ENCODE measurements at regions not wholly inside any gene's neighbourhood (a gene's known extent, or its start where the extent isn't known, plus 50 kb on each side); places are given as distances from the start of the nearest gene placed in this dataset.

- DNase-seq (ENCODE audit: low read depth in 3 of 3, low spot score in 2 of 3), result peak in 1 of 3 donors; percentile 24
Observed at GRCh38 chr20:40806929-40807820, 118.1 kb upstream of the MAFB start.

- DNase-seq (ENCODE audit: low read depth in 3 of 3, low spot score in 2 of 3), result no peak
Observed at GRCh38 chr20:40807821-40808170, 118.8 kb upstream of the MAFB start.

DNA sequence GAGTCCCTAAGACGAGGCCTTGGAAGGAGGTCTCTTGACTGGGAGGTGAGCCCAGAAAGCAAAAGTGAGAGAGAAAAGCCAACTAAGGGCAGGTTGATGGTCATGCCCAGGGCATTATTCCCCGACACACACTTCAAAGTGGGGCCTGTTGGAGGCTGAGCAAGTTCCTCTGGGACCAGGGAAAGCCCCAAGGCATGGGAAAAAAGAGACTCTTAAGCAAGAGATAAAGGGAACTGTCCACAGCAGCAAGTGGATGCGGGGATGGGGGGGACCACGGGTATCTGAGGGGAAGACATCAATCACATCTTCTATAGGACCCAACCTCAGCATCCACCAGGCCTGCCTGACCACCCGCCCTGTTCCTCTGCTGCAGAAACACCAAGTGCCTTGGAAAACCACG, 119.9 kb upstream of the MAFB start:
- no peak for DNase-seq (ENCODE audit: low read depth in 3 of 3, low spot score in 2 of 3)

DNA sequence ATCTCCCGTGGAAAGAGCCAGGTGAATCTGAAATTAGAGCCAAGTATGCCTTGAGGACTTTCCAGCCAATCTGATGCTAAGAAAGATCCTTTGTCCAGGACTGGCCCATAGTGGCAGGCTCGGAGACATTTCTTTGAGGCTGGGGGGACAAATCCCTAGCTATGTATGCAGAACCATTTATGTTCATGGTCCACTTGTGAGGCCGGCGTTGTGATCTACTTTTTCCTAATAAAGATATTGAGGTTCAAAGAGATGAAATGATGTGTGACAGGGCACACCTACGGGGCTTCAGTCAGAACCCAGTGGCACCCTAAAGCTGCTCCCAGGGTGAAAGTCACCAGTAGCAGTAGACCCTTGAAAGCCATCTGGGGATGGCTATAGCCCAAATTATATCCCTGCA, 120.3 kb upstream of the MAFB start:
- no peak for DNase-seq (ENCODE audit: low read depth in 3 of 3, low spot score in 2 of 3)

- no peak for DNase-seq (ENCODE audit: low read depth in 3 of 3, low spot score in 2 of 3)
Observed at GRCh38 chr20:40810332-40811000, 121.4 kb upstream of the MAFB start.

GRCh38 chr20:40811004-40811403, 122.0 kb upstream of the MAFB start:
- no peak for DNase-seq (ENCODE audit: low read depth in 3 of 3, low spot score in 2 of 3)

DNA sequence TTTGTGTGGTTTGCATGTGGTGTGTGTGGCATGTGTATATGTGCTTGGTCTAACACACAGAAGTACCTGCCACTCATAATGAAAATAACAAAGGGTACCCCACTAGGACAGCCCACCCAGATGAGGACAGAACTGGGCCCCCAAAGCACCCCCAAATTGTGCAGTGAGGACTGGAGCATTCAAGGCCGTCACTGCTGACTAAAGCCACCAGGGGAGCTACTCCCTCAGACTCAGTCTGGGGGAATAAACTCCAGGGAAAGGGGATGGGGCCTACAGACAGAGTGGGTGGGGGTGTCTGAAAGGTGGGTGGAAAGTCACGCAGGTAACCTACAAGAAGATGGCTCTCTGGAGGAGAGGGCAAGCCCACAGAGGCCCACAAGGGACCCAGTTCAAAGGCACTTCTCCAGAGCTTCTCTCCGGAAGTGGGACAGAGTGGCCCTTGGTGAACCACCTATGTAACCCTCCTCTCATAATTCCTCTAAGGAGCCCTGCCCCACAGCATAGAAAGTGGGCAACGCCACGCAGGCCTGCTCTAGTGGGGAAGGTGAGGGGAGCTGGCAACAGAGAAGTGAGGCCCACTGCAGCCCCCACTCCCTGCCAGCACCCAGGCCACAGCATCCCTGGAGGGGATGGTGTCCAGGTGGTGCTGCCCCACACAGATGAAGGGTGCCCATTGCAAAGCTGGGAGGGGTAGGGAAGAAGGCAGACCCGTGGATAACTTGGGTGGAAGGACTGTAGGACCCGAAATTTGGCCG, 122.8 kb upstream of the MAFB start:
- DNase-seq (ENCODE audit: low read depth in 3 of 3, low spot score in 2 of 3), result no peak

- no peak for DNase-seq (ENCODE audit: low read depth in 3 of 3, low spot score in 2 of 3)
Observed at GRCh38 chr20:40812415-40812925, 123.4 kb upstream of the MAFB start.

- DNase-seq (ENCODE audit: low read depth in 3 of 3, low spot score in 2 of 3), result no peak
Observed at GRCh38 chr20:40813029-40813431, 124.0 kb upstream of the MAFB start.

GRCh38 chr20:40813708-40814630, 124.9 kb upstream of the MAFB start:
- no peak for DNase-seq (ENCODE audit: low read depth in 3 of 3, low spot score in 2 of 3)

DNA sequence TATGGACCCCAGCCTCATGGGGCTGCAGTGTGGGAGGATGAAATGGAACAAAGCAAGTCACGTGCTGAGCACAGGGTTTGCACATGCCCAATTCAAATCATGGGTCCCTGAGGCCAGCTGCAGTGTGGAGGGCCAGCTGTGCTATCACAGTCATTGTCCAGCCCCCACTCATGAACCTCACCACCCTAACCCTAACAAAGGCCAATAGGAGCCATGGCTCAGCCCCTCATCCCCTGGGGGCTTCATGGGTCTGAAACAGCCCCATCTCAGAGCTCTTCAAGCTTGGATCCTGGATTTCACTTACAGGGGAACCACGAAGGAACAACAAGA, 125.6 kb upstream of the MAFB start:
- no peak for DNase-seq (ENCODE audit: low read depth in 3 of 3, low spot score in 2 of 3)

GRCh38 chr20:40815156-40816038, 126.4 kb upstream of the MAFB start:
- DNase-seq (ENCODE audit: low read depth in 3 of 3, low spot score in 2 of 3), result no peak

- no peak for DNase-seq (ENCODE audit: low read depth in 3 of 3, low spot score in 2 of 3)
Observed at GRCh38 chr20:40816039-40816352, 127.0 kb upstream of the MAFB start.

GRCh38 chr20:40821429-40821828, 132.4 kb upstream of the MAFB start:
- DNase-seq (ENCODE audit: low read depth in 3 of 3, low spot score in 2 of 3), result peak in 1 of 3 donors; percentile 35

DNA sequence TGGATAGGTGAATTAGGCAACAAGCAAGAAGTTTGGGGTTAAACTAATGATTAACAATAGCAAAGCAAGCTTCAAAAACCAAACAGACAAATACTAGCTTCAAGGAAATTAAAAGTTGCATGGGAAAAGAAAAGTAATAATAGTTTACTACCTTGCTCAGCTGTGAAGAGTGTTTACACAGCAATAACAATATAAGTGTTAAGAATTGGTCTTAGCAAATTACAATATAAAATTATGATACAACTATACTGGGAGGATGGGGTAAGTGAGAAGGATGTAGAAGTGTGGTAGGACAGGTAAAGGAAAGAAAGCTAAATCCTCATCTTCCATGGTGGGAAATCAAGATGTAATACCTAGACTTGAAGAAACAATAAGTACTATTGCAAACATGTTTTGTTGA, 137.7 kb upstream of the MAFB start:
- no peak for DNase-seq (ENCODE audit: low read depth in 3 of 3, low spot score in 2 of 3)

DNA sequence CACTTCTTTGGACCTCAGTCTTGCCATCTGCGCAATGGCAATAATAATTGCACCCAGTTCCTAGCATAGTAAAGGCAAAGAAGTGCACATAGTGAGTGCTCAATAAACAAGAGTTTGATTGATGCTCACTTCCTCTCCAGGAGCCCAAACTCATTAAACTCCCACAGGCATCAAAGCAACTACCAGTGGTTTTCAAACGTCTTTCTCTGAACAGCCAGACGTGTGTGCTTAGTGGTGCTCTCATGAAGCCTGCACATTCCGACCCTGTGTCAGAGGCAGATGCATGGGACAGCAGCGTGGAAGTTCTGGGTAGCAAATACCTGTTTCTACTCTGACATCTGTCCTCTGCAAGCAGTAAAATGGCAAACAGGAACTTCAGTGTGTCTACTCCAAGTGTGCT, 146.3 kb upstream of the MAFB start:
- no peak for DNase-seq (ENCODE audit: low read depth in 3 of 3, low spot score in 2 of 3)

DNA sequence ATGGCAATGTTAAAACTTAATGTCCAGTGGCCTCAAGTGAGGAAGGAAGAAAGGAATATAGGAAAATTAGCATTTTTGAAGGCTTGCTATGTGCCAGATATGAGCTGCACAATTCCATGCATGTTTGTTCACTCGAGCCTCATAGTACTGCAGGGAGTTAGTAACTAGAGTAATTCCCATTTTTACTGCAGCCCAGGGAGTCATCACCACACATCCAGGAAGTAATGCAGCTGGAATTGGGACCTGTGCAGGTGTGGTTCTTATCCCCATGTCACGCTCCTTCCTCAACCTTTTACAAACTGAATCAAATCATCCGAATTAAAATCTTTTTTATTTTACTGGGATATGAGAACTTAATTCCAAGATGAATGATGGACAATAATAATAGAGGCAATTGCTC, 149.5 kb upstream of the MAFB start:
- DNase-seq (ENCODE audit: low read depth in 3 of 3, low spot score in 2 of 3), result no peak

- DNase-seq (ENCODE audit: low read depth in 3 of 3, low spot score in 2 of 3), result no peak
Observed at GRCh38 chr20:40843251-40843650, 154.2 kb upstream of the MAFB start.

GRCh38 chr20:40844332-40844731, 155.3 kb upstream of the MAFB start:
- no peak for DNase-seq (ENCODE audit: low read depth in 3 of 3, low spot score in 2 of 3)

DNA sequence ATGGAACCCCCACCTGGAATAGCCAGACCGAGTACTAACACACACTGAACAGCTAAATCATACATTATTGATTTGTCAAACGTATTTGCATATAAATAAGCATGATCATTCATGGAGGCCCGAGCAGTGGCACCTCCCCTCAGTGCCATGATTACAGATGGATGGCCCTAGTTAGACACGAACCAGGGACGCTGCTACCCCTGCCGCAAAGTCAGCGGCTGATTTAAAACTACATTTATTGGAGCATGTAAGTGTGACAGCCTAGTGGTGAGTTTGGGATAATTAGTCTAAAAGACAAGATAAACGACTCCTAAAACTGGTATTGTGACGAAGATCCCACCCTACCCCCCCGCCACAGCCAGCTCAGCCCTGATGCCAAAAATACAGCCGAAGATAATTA, 159.1 kb upstream of the MAFB start:
- no peak for DNase-seq (ENCODE audit: low read depth in 3 of 3, low spot score in 2 of 3)
